CD14-positive monocyte (primary cell): ENCODE measurements at regions not wholly inside any gene's neighbourhood (a gene's known extent, or its start where the extent isn't known, plus 50 kb on each side); places are given as distances from the start of the nearest gene placed in this dataset.

Experiments
- DNase-seq, 3 donors: peaks; one replicate each; pipeline ENCODE4 v3.0.0-alpha.2; 2011 to 2022
- H2AFZ ChIP-seq: 2 replicates; pipeline ENCODE4 v1.6.0; 2012; ENCODE audit warnings: mild to moderate bottlenecking, low read depth, low read length, inconsistent platforms; ENCODE audit not compliant: insufficient read depth, poor library complexity, severe bottlenecking
- H3K27ac ChIP-seq, 2 donors: 1 replicate in 1 of 2; 2 replicates in 1 of 2; pipeline ENCODE4 v1.5.1; 2012 to 2013; ENCODE audit warnings: low read length in 2 of 2, control low read depth in 1 of 2, inconsistent platforms in 1 of 2, low read depth in 1 of 2, mild to moderate bottlenecking in 1 of 2
- H3K27me3 ChIP-seq, 2 donors: one replicate each; pipeline versions ENCODE4 v1.6.0 to v1.6.1; 2011 to 2013; ENCODE audit warnings: low read length in 2 of 2; ENCODE audit not compliant: control insufficient read depth in 2 of 2, insufficient read depth in 2 of 2
- H3K36me3 ChIP-seq, 2 donors: replicated peaks in 1 of 2; 1 replicate in 1 of 2; 2 replicates in 1 of 2; pipeline versions ENCODE4 v1.5.1 to v1.6.1; 2012 to 2013; ENCODE audit warnings: low read length in 2 of 2, control low read depth in 1 of 2, inconsistent platforms in 1 of 2, mild to moderate bottlenecking in 1 of 2; ENCODE audit not compliant: insufficient read depth in 2 of 2, control insufficient read depth in 1 of 2
- H3K4me1 ChIP-seq, 2 donors: 1 replicate in 1 of 2; 2 replicates in 1 of 2; pipeline versions ENCODE4 v1.5.1 to v1.6.1; 2012 to 2013; ENCODE audit warnings: low read length in 2 of 2, control low read depth in 1 of 2, inconsistent platforms in 1 of 2, mild to moderate bottlenecking in 1 of 2, moderate library complexity in 1 of 2; ENCODE audit not compliant: insufficient read depth in 2 of 2, control insufficient read depth in 1 of 2
- H3K4me2 ChIP-seq: replicated peaks from 2 replicates; pipeline ENCODE3; 2012; ENCODE audit warnings: low read length, moderate library complexity, mild to moderate bottlenecking; ENCODE audit not compliant: poor library complexity, severe bottlenecking; ENCODE audit errors: extremely low read depth
- H3K4me3 ChIP-seq, 3 experiments: fragments of 200-600 bp in 1 of 3; sonication (generic) in 1 of 3; replicated peaks in 1 of 3; 1 replicate in 2 of 3; 2 replicates in 1 of 3; pipeline ENCODE4 v1.5.1; 2011 to 2013; ENCODE audit warnings: low read length in 3 of 3, mild to moderate bottlenecking in 3 of 3, control low read depth in 2 of 3, low read depth in 2 of 3, inconsistent platforms in 1 of 3, moderate library complexity in 1 of 3
- H3K79me2 ChIP-seq: 2 replicates; pipeline ENCODE4 v1.6.0; 2012; ENCODE audit warnings: mild to moderate bottlenecking, control low read depth, inconsistent platforms, low read length, moderate library complexity; ENCODE audit not compliant: insufficient read depth
- H3K9ac ChIP-seq: 2 replicates; pipeline ENCODE4 v1.6.0; 2017; ENCODE audit warnings: low read length, mild to moderate bottlenecking; ENCODE audit not compliant: insufficient read depth, poor library complexity, severe bottlenecking
- H3K9me3 ChIP-seq, 2 donors: replicated peaks in 1 of 2; 1 replicate in 1 of 2; 2 replicates in 1 of 2; pipeline versions ENCODE4 v1.5.1 to v1.6.1; 2012 to 2013; ENCODE audit warnings: low read length in 2 of 2, control low read depth in 1 of 2; ENCODE audit not compliant: control insufficient read depth in 1 of 2, insufficient read depth in 1 of 2
- H4K20me1 ChIP-seq: 2 replicates; pipeline ENCODE4 v1.6.0; 2012; ENCODE audit warnings: mild to moderate bottlenecking, low read length, control low read depth, moderate library complexity; ENCODE audit not compliant: insufficient read depth
- H3K27ac Mint-ChIP-seq, 7 donors: one replicate each; pipeline ENCODE4 v1.8.0; 2020; ENCODE audit warnings: mild to moderate bottlenecking in 7 of 7, mixed read lengths in 7 of 7, moderate library complexity in 6 of 7, inconsistent platforms in 2 of 7
- H3K27me3 Mint-ChIP-seq, 3 donors: one replicate each; pipeline ENCODE4 v1.8.0; 2021 to 2022; ENCODE audit warnings: low read depth in 3 of 3, mild to moderate bottlenecking in 3 of 3, mixed read lengths in 3 of 3, moderate library complexity in 3 of 3, inconsistent platforms in 1 of 3
- H3K36me3 Mint-ChIP-seq, 2 donors: one replicate each; pipeline ENCODE4 v1.8.0; 2020; ENCODE audit warnings: mixed read lengths in 2 of 2, inconsistent platforms in 1 of 2, mild to moderate bottlenecking in 1 of 2
- H3K4me1 Mint-ChIP-seq: one replicate; pipeline ENCODE4 v1.8.0; 2020; ENCODE audit warnings: mild to moderate bottlenecking, mixed read lengths
- H3K4me3 Mint-ChIP-seq, 2 donors: one replicate each; pipeline ENCODE4 v1.8.0; 2020; ENCODE audit warnings: mild to moderate bottlenecking in 2 of 2, mixed read lengths in 2 of 2, moderate library complexity in 1 of 2
- H3K9me3 Mint-ChIP-seq, 7 donors: one replicate each; pipeline ENCODE4 v1.8.0; 2020 to 2022; ENCODE audit warnings: mixed read lengths in 7 of 7, mild to moderate bottlenecking in 6 of 7, moderate library complexity in 6 of 7, inconsistent platforms in 2 of 7
- CTCF ChIP-seq: fragments of 200-600 bp; IDR thresholded peaks from one replicate; pipeline ENCODE4 v1.8.0; 2022; ENCODE audit warnings: antibody characterized with exemption, mild to moderate bottlenecking
- WGBS: methylation state at CpG from one replicate; pipeline ENCODE4 v1.1.5; 2013; ENCODE audit warnings: missing lambda C conversion rate; ENCODE audit not compliant: insufficient coverage; 5-methylcytosine and 5-hydroxymethylcytosine counted together
- intact Hi-C, 2 donors: fragments of 100-400 bp; cut with micrococcal nuclease; formaldehyde crosslinking; loops; one replicate each; pipeline versions ENCODE4 v1.15.0 to v1.15.1; 2023

DNA sequence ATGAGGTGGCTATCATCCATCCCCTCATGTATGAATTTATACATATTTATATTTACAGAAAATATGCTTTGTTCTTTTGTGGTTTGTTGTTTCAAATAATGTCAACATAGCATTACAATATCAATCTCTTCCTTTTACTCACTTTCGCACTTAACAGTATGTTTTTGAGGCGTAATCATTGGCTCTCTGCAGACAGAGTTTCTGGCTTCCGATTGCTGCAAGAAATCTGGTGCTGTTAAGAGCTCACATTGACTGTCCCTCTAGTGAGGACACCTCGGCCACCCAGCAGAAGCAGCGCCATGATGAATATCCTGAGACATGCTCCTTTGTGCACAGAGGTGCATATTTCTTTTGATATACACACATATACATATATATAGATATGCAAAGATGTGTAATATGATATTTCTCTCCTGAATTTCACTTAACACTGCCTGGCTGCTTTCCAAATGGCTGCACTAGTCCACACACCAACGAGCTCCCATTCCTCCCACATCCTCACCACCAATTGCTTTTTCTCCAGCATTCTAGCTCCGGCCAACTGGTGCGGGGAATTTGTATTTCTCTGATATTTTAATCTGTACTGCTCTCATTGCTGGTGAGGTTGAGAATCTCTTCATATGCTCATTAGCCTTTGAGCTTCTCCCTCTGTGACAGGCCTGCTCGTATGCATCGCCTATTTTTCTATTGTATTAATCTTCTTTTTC is 248.4 kb downstream of the SIPA1L2 start:
- Mint-ChIP-seq H3K4me1 (no peaks in the 10 kb centered on the region), H3K36me3 (no peaks in the 10 kb centered on the region), H3K27me3 (peaks cover 5 to 19% (median 11%) of the 10 kb centered on the region in 3 donors), H3K4me3 (no peak overlapping the region), H3K27ac (no peak overlapping the region), H3K9me3 (peaks cover 0 to 4% (median 0%) of the 10 kb centered on the region in 7 donors)
- Histone ChIP-seq H4K20me1 (no peaks in the 10 kb centered on the region), H3K27ac (no peak overlapping the region), H3K36me3 (no peaks in the 10 kb centered on the region), H2AFZ (no peak overlapping the region), H3K27me3 (no peaks in the 10 kb centered on the region), H3K4me1 (no peaks in the 10 kb centered on the region), H3K9ac (no peak overlapping the region), H3K9me3 (no peaks in the 10 kb centered on the region), H3K79me2 (no peaks in the 10 kb centered on the region), H3K4me2 (no peak overlapping the region), H3K4me3 (no peak overlapping the region)
- TF ChIP-seq CTCF = no peak
- no peak for DNase-seq
- whole genome bisulfite sequencing = no CpG with 5 or more reads among the region's 10 CpGs
- intact Hi-C loops = no loop called here

GRCh38 chr1:232380596-232380995 is 249.3 kb downstream of the SIPA1L2 start:
- H3K27ac Mint-ChIP-seq = no peak overlapping the region
- no peaks in the 10 kb centered on the region for H3K9me3 ChIP-seq
- no peaks in the 10 kb centered on the region for H3K27me3 ChIP-seq
- DNase-seq = no peak
- no peak overlapping the region for H3K4me3 ChIP-seq
- no peak overlapping the region for H3K4me3 Mint-ChIP-seq
- H3K36me3 ChIP-seq = no peaks in the 10 kb centered on the region
- WGBS = 76% methylated on average over 3 of the region's 3 CpGs
- H3K4me1 ChIP-seq = no peaks in the 10 kb centered on the region
- TF ChIP-seq CTCF = no peak
- H3K27me3 Mint-ChIP-seq = peaks cover 6 to 16% (median 11%) of the 10 kb centered on the region in 3 donors
- H3K9ac ChIP-seq = no peak overlapping the region
- no peaks in the 10 kb centered on the region for H4K20me1 ChIP-seq
- intact Hi-C loops = no loop called here
- no peak overlapping the region for H3K27ac ChIP-seq
- peaks cover 0 to 4% (median 1%) of the 10 kb centered on the region in 7 donors for H3K9me3 Mint-ChIP-seq
- no peaks in the 10 kb centered on the region for H3K36me3 Mint-ChIP-seq
- no peak overlapping the region for H2AFZ ChIP-seq
- H3K4me1 Mint-ChIP-seq = no peaks in the 10 kb centered on the region
- no peaks in the 10 kb centered on the region for H3K79me2 ChIP-seq
- H3K4me2 ChIP-seq = no peak overlapping the region
